ENCODE measurements at regions not wholly inside any gene's neighbourhood (a gene's known extent, or its start where the extent isn't known, plus 50 kb on each side); places are given as distances from the start of the nearest gene placed in this dataset.

- no peak for DNase-seq
Measured at GRCh38 chr6:18973251-18973650, 586.1 kb downstream of the RNF144B start.

DNA sequence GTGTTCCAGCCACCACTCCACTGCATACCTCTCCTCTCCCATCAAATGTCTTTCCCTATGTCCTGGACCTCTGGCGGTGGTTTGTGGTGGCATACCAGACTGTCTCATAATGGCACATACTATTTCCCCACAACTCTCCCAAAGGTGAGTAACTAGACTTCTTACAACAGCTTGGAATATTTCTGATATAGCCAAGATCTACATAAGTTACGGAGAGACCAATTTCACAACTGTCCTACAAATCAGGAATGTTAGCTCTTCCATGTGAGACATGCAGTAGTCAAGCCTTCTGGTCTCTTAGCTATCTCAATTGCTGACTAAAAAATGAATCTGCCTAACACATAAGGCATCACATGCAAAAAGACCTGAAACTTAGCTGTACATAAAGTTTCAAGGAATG lies 588.9 kb downstream of the RNF144B start:
- DNase-seq: no peak

DNA sequence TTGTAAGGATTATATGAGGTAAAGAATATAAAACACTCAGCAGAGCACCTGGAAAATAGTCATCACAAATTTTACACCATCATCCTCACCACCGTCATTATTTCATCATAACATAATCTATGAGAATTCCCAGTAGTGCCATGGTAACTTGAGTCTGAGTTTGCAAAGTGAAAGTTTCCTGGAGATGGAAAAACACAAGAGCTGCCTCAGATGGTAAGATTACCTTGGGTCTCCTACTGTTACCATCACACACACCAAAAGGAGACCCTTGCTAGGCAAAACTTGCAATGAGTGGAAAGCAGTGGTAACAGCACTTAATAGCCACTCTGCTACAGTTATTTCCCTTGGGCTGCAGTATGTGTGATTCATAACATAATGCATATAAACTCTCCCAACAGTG lies 589.8 kb downstream of the RNF144B start:
- no peak for DNase-seq

GRCh38 chr6:18978337-18979128 lies 591.4 kb downstream of the RNF144B start:
- DNase-seq: no peak

DNA sequence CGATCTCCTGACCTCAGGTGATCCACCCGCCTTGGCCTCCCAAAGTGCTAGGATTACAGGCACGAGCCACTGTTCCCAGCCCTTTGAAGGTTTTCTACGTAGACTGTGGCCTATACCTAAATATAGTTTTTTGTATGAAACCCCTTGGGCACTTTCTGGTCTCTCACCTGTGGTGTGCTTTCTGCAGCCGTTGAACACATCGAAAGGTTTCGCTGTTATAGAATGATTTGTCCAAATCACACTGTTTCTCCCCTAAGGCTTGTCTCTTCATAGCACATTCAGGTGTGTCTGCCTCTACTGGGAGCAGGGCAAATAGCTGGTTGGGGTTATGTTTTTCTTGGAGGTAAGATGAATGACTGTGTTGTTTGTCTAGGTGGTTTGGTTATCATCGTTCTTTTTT lies 597.9 kb downstream of the RNF144B start:
- DNase-seq: no peak

DNA sequence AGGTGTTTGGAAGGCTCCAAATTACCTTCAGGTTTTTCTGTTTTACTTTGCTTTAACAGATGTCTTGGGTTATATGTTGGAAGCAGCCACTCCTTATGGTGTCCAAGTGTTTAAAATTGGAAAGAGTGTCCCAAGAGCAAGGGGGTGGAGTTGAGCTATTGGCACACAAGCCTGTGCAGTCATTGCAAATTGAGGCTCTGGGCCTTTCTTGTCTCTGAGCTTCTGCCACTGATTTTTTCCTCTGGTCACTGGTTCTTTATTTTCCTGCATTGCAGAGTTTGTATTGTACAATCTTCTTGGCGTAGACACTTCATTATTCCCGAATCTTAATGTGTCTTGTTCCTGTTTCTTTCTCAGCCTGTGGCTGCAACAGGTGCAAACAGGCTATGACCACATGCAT lies 598.8 kb downstream of the RNF144B start:
- no peak for DNase-seq

DNA sequence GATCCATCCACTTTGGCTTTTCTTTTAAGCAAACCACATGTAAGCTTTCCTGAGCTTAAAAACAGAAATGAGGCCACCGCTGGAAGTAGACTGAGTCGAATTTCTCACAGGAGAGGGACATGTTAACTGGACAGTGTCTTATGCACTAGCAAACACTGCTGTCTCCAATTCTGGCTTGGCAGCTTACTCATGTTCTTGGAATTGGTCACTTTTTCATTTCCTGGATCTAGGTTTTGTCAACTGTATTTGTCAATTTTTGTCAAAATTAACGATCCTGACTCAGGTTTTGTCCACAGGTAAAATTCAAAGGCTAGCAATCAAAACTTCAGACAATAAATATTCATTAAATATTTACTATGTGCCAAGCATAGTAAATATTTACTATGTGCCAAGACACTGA lies 601.5 kb downstream of the RNF144B start:
- no peak for DNase-seq

GRCh38 chr6:18990059-18990978 lies 603.2 kb downstream of the RNF144B start:
- DNase-seq: no peak

DNA sequence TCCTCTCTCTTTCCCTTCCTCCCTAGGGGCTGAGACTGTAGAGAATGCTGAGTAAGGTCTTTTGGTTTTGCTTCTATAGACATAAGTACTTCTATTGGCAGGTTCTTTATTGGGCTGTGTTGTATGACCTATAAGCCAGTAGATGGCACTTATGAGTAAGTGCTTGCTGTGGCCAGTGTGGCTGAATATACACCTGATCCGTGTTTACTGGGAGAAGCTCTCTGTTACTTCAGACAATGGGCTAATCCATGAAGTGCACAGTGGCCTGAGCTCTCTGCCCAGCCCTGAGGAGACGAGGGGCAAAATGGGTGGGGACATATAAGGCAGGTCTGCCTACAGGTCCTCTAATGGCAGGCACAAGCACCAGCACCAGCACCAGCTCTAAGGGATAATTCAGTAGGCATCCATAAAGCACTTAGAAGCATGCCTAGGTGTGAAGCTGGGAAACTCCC lies 610.3 kb downstream of the RNF144B start:
- no peak for DNase-seq

DNA sequence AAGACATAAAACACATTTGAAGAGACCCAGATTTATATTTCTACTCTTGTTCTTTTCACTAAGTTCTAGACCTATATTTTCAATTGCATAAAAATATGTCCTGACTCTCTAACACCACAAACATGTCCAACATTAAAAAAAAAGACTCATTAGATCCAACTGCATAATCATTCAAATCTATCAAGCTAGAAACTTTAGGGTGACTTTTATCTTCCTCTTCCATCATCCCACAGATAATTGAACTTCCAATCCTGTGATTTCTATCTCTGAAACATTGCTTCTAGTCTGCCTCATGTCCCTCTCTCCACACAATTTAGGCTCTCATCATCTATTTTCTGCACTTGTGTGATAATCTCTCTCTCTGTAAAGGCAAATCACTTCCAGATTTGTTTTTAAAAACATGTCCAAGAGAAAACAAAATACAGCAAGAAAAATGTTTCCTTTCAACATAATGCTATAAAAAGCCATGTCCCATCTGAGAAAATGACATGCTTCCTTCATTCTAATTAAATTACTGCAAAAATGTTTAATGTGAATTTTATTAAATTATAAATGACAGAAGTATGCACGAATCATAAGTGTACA lies 615.9 kb downstream of the RNF144B start:
- DNase-seq: no peak

DNA sequence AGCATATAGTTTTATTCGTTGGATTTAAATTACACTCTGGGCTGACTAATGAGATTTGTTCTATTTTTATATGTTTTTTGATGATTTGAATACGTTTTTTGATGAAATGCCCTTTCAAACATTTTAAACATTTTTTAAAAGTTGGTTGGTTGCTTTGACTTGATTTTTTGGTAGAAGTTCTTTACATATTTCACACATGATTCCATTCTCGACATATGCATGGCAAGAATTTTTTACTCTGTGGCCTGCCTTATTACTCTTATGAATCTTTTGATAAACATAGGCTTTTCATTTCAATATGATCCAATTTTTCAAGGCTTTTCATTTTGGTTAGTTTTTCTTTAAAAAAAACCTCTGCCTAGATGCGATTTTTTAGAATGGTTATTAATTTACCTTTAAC lies 617.0 kb downstream of the RNF144B start:
- no peak for DNase-seq

- no peak for DNase-seq
Measured at GRCh38 chr6:19009769-19010168, 622.6 kb downstream of the RNF144B start.

- DNase-seq: no peak
Measured at GRCh38 chr6:19013026-19013705, 626.0 kb downstream of the RNF144B start.

DNA sequence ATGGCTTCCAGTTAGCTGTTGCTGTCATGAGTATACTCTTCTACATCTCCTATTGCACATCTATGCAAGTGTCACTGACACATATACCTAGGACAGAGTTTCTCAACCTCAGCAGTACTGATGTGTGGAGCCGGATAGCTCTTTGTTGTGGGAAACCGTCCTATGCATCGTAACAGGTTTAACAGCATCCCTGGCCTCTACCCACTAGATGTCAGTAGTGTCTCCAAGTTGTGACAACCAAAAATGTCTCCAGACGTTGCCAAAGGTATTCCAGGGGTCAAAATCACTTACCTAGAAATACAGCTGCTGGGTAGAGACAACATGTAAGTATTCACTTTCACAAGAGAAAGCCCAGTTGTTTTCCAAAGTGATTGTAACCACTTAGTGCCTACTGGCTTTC lies 637.6 kb downstream of the RNF144B start:
- DNase-seq: no peak

GRCh38 chr6:19028201-19028600 lies 641.1 kb downstream of the RNF144B start:
- no peak for DNase-seq

GRCh38 chr6:19032591-19033295 lies 645.6 kb downstream of the RNF144B start:
- DNase-seq: no peak

DNA sequence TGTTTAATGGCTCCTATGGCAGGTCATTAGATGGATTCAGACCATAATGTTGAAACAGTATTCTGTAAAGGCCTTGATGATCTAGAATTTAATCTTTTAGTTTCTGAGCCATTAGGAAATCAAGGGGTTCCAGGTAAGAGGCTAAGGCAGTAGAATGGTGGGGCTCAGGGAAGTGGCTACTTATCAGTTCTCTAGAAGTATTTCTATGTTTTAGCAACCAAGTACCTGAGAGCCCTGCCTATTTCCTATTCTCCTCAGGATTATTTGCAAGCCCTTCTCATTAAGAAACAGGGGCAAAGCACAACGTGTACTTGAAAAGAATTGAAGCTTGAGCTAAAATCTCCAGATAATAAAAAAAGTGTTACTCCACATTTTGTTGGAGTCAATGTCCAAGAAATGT lies 646.5 kb downstream of the RNF144B start:
- no peak for DNase-seq

DNA sequence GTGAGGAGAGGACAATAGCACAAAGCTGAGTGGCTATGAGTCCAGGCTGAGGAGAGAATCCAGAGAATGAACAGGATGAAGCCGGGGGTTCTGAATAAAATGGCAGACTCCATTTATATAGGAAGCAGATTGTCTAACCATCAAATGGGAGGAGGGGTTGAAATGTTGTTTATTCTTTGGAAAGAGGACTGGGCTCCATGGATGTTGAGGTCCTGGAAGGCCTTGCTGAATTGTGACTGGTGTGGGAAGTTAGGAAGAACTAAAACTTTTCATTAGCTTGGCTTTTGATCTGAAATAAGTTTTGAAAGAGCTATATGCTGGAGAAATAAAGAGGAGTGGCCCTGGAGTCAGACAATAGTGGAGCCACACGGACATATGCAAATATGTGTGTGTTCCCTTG lies 647.8 kb downstream of the RNF144B start:
- no peak for DNase-seq

- no peak for DNase-seq
Measured at GRCh38 chr6:19035461-19036195, 648.5 kb downstream of the RNF144B start.

- DNase-seq: no peak
Measured at GRCh38 chr6:19036196-19036555, 649.0 kb downstream of the RNF144B start.

DNA sequence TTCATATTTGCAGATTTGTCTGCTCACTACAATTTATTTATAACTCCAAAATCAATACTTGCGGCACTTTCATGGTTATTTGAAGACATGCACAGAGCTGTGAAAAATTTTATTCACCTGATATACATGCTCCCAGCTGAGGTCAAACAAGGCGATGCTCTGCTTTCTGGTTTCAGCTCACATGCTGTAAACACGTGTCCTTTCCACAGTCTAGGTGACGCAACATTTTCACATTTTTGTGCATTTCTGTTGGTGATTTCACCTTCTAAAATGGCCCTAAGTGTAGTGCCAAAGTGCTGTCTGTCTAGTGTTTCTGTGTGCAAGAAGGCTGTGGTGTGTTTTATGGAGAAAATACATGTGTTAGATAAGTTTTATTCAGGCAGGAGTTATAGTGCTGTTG lies 650.5 kb downstream of the RNF144B start:
- no peak for DNase-seq

DNA sequence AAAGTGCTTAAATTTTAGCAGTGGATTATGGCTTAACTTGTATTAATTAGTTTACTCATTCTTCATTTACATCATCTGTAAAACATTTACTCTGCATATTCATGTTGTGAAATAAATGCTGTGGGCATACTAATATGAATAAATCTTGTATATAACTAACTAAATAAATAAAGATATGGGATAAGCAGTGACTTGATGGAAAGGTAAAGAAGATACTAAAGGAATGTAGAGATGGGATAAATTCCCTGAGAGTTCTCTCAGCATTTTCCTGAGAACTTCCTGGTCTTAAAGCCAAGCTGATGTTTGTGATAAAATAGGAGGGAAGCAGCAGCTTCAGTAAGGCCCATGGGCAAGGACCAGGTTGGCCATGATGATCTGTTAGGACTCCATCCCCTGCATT lies 652.1 kb downstream of the RNF144B start:
- DNase-seq: no peak
